Hepatocyte (in vitro differentiated cells): ENCODE measurements at regions not wholly inside any gene's neighbourhood (a gene's known extent, or its start where the extent isn't known, plus 50 kb on each side); places are given as distances from the start of the nearest gene placed in this dataset.

Experiments used
- CTCF ChIP-seq: fragments of 200-600 bp; sonication (generic); IDR thresholded peaks from 2 replicates; pipeline ENCODE4 v1.5.1; 2016; ENCODE audit warnings: antibody characterized with exemption, mild to moderate bottlenecking; ENCODE audit not compliant: poor library complexity
- EZH2 ChIP-seq: fragments of 200-600 bp; sonication (generic); IDR thresholded peaks from 2 replicates; pipeline ENCODE4 v1.6.1; 2016; ENCODE audit warnings: antibody characterized with exemption, mild to moderate bottlenecking, borderline replicate concordance
- EZH2phosphoT487 ChIP-seq: fragments of 200-600 bp; sonication (generic); IDR thresholded peaks from one replicate; pipeline ENCODE4 v1.6.1; 2018; ENCODE audit warnings: antibody characterized with exemption, mild to moderate bottlenecking, low read depth, moderate library complexity; ENCODE audit not compliant: unreplicated experiment, severe bottlenecking

- TF ChIP-seq CTCF (no peak), EZH2 (no peak), EZH2phosphoT487 (no peak)
These were observed 121.0 kb upstream of the PARD3 start for GRCh38 chr10:34936061-34936460.
